ENCODE measurements at regions not wholly inside any gene's neighbourhood (a gene's known extent, or its start where the extent isn't known, plus 50 kb on each side); places are given as distances from the start of the nearest gene placed in this dataset.

GRCh38 chr10:25849268-25849667 lies 84.8 kb upstream of the MYO3A start:
- Histone ChIP-seq H3K9me2 (replicated peaks; ENCODE audit: low read length) (no peaks in the 10 kb centered on the region), H3K4me2 (ENCODE audit: low read length) (no peak overlapping the region), H3K9ac (ENCODE audit: low read length) (no peak overlapping the region), H3F3A (ENCODE audit: low read length, unreplicated experiment) (no peaks in the 10 kb centered on the region), H3K27me3 (ENCODE audit: low read length) (0 out of 2 replicates have a peak, but pooled peaks cover 5% of the 10 kb centered on the region), H4K20me1 (ENCODE audit: low read length) (no peaks in the 10 kb centered on the region), H3K27ac (ENCODE audit: low read length) (no peak overlapping the region), H3K79me2 (ENCODE audit: low read length) (no peaks in the 10 kb centered on the region), H3K4me1 (ENCODE audit: insufficient read depth, low read length) (no peaks in the 10 kb centered on the region), H3K36me3 (ENCODE audit: low read depth, low read length) (no peaks in the 10 kb centered on the region), H3K9me3 (ENCODE audit: low read length) (no peaks in the 10 kb centered on the region), H2AFZ (ENCODE audit: low read length) (no peak overlapping the region), H3K4me3 (ENCODE audit: low read length) (no peak overlapping the region)
- ATAC-seq (no peak), DNase-seq (no peak)
- ChIA-PET CTCF (no interaction called here), POLR2A (ENCODE audit: unreplicated experiment) (no interaction called here)
- BruUV-seq (replicated peaks), result no TSS peak
- TF ChIP-seq CTCF (conservative IDR thresholded peaks at IDR 0.05; ENCODE audit: low read depth, low read length) (no peak), EZH2 (IDR thresholded peaks at IDR 0.05; ENCODE audit: low read length, unreplicated experiment) (no peak), EZH2phosphoT487 (IDR thresholded peaks at IDR 0.05; ENCODE audit: borderline replicate concordance, low read length) (no peak)
- intact Hi-C loops (cut with micrococcal nuclease), result no loop called here

- intact Hi-C loops (cut with micrococcal nuclease), result no loop called here
- H3K9me2 ChIP-seq (replicated peaks; ENCODE audit: low read length), result no peaks in the 10 kb centered on the region
Observed at GRCh38 chr10:25849988-25850387, 84.0 kb upstream of the MYO3A start.

GRCh38 chr10:25851548-25851947 lies 82.5 kb upstream of the MYO3A start:
- no peak for ATAC-seq
- POLR2A ChIA-PET (ENCODE audit: unreplicated experiment), result no interaction called here

More at GRCh38 chr10:25849988-25850387, 84.0 kb upstream of the MYO3A start:
- ChIA-PET POLR2A (ENCODE audit: unreplicated experiment) (no interaction called here), CTCF (no interaction called here)
- H2AFZ ChIP-seq (ENCODE audit: low read length), result no peak overlapping the region
- no peak for DNase-seq
- no peak for ATAC-seq
- H3K79me2 ChIP-seq (ENCODE audit: low read length), result no peaks in the 10 kb centered on the region
- H3K4me1 ChIP-seq (ENCODE audit: insufficient read depth, low read length), result no peaks in the 10 kb centered on the region
- H3F3A ChIP-seq (ENCODE audit: low read length, unreplicated experiment), result no peaks in the 10 kb centered on the region
- H3K9me3 ChIP-seq (ENCODE audit: low read length), result no peaks in the 10 kb centered on the region
- H3K4me2 ChIP-seq (ENCODE audit: low read length), result no peak overlapping the region
- no peak overlapping the region for H3K9ac ChIP-seq (ENCODE audit: low read length)
- no TSS peak for BruUV-seq (replicated peaks)
- H3K27ac ChIP-seq (ENCODE audit: low read length), result no peak overlapping the region
- no peak for TF ChIP-seq CTCF (conservative IDR thresholded peaks at IDR 0.05; ENCODE audit: low read depth, low read length)
- no peak for TF ChIP-seq EZH2 (IDR thresholded peaks at IDR 0.05; ENCODE audit: low read length, unreplicated experiment)
- no peaks in the 10 kb centered on the region for H3K36me3 ChIP-seq (ENCODE audit: low read depth, low read length)
- H3K4me3 ChIP-seq (ENCODE audit: low read length), result no peak overlapping the region
- H3K27me3 ChIP-seq (ENCODE audit: low read length), result 0 out of 2 replicates have a peak, but pooled peaks cover 5% of the 10 kb centered on the region
- H4K20me1 ChIP-seq (ENCODE audit: low read length), result no peaks in the 10 kb centered on the region

More at GRCh38 chr10:25851548-25851947, 82.5 kb upstream of the MYO3A start:
- CTCF ChIA-PET, result no interaction called here
- no peak overlapping the region for H2AFZ ChIP-seq (ENCODE audit: low read length)
- no peak overlapping the region for H3K27ac ChIP-seq (ENCODE audit: low read length)
- no peaks in the 10 kb centered on the region for H3K79me2 ChIP-seq (ENCODE audit: low read length)
- no peak overlapping the region for H3K4me2 ChIP-seq (ENCODE audit: low read length)
- H3K36me3 ChIP-seq (ENCODE audit: low read depth, low read length), result no peaks in the 10 kb centered on the region
- no peaks in the 10 kb centered on the region for H3K4me1 ChIP-seq (ENCODE audit: insufficient read depth, low read length)
- H3K9me2 ChIP-seq (replicated peaks; ENCODE audit: low read length), result no peaks in the 10 kb centered on the region
- 0 out of 2 replicates have a peak, but pooled peaks cover 5% of the 10 kb centered on the region for H3K27me3 ChIP-seq (ENCODE audit: low read length)
- H3K4me3 ChIP-seq (ENCODE audit: low read length), result no peak overlapping the region
- no peak for TF ChIP-seq EZH2 (IDR thresholded peaks at IDR 0.05; ENCODE audit: low read length, unreplicated experiment)
- TF ChIP-seq EZH2phosphoT487 (IDR thresholded peaks at IDR 0.05; ENCODE audit: borderline replicate concordance, low read length), result no peak
- intact Hi-C loops (cut with micrococcal nuclease), result no loop called here
- no peak overlapping the region for H3K9ac ChIP-seq (ENCODE audit: low read length)
- no peaks in the 10 kb centered on the region for H4K20me1 ChIP-seq (ENCODE audit: low read length)
- no peak for DNase-seq
- H3K9me3 ChIP-seq (ENCODE audit: low read length), result no peaks in the 10 kb centered on the region
- no TSS peak for BruUV-seq (replicated peaks)
- no peaks in the 10 kb centered on the region for H3F3A ChIP-seq (ENCODE audit: low read length, unreplicated experiment)

Data from PC-3 (cell line).